ENCODE measurements at regions not wholly inside any gene's neighbourhood (a gene's known extent, or its start where the extent isn't known, plus 50 kb on each side); places are given as distances from the start of the nearest gene placed in this dataset.

DNA sequence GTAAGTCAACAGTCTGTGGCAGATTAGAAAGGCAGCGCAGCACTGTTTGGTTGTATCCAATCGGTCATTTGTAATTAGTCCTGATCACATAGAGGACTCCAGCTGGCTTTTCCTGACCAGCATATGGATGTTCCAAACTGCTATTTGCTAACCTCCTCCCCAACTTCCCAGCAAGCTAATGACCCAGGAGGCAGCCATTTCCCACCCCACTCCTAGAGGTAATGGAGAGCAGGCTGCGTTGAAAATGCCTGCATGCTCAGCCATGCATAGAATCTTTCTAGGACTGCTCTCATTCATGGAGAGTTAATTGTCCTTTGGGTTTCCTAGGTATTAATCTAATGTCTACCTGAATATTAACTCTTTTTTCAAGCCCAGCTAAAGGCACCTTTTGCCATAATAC is 850.6 kb upstream of the WWC1 start:
- DNase-seq (ENCODE audit: low read depth in 2 of 2, low spot score in 1 of 2), result no peak

DNA sequence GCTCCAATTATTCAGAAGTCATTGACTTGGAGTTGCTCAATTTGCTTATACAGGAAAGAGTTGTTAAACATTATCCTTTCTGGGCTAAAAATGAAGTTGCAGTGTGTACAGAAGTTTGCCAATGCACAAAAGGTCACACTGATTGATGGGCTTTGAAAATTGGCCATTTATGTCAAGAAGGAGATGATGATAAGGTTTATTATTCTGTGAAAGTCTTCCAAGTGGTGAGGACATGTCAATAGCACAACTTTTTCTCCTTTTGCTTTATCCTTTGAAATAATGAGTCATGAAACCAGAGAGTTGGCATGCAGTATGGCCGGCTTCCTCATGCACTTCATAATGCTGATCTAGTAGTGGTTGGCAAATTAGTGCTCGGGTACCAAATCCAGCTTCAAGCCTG is 848.5 kb upstream of the WWC1 start:
- no peak for DNase-seq (ENCODE audit: low read depth in 2 of 2, low spot score in 1 of 2)

DNA sequence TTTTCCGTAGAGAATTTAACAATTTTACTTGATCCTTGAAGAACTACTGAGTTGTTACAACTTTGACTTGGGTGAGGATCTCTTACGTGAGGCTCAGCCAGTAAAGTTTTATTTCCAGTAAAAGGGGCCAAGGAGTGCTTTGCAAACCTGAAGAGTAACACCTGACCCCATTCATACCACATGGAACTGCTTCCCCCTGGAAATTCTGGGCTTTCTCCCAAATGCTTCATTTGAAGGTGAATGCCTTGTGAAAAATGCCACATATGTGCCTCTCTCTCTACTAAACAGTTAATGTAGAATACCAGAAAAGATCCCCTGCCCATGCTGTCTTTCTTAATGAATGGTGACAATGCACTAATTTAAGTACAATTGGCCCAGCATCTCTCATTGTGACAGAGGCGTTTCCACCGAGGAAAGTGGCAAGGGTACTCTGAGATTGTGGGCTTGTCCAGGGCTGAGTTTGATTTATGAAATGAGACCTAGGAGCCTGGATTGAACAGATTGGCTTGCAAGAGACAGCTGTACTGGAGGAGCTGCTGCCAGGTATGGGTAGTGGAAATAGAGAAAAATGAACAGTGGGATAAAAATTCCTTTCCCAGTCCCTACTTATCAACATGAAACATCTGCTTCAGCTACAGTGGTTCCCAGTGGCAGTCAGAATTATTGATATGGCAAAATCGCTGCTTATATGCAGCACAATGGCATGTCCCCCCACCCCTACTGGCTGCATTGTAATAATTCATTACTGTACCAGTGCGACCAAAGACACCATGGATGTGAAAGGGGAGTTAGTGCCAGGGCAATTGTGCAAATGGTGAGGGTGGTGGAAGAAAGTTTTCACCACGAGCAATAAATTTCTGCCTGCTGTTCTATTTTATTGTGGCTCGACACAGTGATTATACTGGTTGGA is 843.7 kb upstream of the WWC1 start:
- no peak for DNase-seq (ENCODE audit: low read depth in 2 of 2, low spot score in 1 of 2)

DNA sequence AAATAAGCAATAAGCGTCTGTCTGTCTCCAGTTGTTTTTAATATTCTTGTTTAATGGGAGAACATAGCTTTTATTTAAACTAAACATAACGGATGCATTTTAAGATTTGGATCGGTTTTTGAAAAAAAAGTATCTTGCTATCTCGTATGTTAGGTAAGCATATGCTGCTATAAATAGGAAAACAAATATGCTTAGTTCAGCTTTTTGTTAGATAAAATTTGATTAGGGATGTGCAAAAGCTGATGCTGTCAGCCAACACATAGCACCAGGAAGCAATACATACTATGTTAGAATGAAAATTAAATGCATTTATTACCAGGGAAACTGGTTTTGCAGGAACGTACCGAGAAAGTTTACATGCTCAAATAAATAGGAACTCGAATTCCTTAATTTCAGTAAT is 843.1 kb upstream of the WWC1 start:
- DNase-seq (ENCODE audit: low read depth in 2 of 2, low spot score in 1 of 2), result no peak

DNA sequence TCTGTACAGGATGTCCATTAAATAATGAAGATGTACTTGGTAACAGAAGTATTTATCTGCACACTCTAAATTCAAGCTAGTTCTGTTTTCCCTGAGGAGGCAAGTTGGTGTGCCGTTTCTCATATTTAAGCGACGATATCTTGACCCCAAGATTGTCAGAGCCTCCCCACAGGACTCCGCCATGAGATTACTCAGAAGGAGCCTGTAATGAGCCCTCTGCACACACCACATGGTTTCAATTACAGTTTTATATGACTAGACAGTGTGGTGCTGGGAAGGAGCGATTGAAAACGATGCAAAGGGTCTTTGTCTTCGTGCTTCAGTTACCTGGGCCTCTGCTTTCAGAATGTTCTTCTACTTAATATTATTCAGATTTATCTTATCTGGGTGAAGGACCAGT is 840.4 kb upstream of the WWC1 start:
- DNase-seq (ENCODE audit: low read depth in 2 of 2, low spot score in 1 of 2), result no peak

DNA sequence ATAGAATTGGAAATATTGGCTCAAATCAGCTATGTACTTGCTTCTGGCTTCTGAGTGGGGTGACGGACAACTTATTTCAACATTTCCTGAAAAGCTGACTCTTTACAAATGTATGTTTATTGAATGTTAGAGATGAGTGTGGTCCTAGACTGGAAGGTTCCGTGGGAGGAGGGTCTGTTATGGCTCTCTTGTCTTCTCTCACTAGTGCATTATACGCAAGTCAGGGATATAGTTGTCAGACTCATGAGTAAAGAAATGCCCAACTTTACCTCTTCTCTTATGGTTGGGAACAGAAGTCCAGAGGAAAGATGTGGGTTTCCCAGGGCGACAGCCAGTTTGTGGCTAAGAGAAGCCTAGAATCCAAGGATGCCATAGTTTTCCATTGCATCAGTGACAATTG is 839.3 kb upstream of the WWC1 start:
- DNase-seq (ENCODE audit: low read depth in 2 of 2, low spot score in 1 of 2), result no peak

DNA sequence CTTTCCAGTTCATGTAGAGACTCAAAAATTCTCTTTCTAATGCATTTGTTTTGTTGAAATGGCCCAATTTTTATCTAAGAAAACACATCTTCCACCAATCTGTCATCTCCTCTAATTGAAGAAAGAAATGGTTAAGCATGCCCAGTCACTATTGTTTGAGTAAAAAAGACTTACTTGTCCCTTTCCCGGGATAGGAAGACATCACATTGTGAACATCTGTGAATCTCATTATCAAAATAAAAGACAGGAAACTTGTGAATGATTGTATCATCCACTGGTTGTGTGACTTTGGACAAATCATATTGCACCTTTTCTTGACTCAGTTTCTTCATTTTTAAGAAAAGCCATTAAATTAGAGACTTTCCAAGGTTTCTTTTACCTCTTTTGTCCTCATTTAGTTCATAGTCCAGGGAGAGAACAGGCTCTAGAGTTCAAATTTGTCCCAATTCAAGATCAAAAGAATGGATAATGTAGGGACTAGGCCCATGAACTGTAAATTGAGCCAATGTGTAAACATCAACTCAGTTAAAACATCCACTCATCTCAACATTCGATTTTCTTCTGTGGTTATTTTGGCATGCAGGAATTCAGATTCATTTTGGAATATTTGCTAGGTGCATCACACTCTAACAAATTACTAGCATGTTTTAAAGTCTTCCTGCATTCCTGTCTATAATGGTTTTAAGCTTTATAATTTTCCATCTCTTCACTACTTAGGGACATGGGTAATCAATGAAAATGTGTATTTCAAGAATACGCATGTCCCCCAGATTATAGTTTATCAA is 838.0 kb upstream of the WWC1 start:
- no peak for DNase-seq (ENCODE audit: low read depth in 2 of 2, low spot score in 1 of 2)

DNA sequence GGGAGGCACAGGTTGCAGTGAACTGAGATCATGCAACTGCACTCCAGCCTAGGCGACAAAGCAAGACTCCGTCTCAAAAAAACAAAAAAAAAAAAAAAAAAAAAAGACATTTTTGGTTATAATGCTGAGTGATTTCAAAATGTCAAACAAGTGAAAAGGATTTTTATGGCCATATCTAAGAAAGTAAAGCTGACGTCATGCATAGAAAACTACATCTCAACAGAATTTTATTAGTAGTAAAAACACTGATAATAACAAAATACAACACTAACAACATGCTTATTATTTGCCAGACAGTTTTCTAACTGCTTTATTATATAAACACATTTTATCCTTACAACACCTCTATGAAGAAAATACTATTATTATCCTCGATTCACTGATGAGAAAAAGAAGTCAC is 833.0 kb upstream of the WWC1 start:
- no peak for DNase-seq (ENCODE audit: low read depth in 2 of 2, low spot score in 1 of 2)

DNA sequence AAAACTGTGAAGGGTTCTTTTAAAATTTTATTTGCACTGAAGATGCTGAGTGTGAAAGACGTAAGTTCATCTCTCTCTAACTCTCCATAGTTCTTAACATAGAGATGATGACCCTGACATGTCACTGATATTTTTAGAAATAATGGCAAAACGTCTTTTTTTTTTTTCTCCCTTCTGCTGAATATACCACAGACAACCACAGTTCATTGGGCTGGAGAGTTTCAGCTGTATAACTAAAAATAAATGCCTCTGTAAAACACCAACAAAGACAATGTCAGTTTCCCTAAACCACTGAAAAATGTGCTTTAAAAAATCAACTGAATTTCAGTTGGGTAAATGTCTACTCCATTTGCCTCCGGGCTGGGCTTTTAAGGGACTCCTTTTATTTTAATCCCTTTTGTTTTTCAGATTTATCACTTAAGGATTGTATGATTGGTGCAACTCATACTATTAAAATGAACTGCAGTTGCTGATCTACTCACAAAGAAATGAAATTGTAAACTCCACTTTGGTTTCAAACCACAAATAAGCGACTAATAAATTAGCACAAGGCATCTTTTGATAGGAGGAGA is 830.9 kb upstream of the WWC1 start:
- DNase-seq (ENCODE audit: low read depth in 2 of 2, low spot score in 1 of 2), result no peak

DNA sequence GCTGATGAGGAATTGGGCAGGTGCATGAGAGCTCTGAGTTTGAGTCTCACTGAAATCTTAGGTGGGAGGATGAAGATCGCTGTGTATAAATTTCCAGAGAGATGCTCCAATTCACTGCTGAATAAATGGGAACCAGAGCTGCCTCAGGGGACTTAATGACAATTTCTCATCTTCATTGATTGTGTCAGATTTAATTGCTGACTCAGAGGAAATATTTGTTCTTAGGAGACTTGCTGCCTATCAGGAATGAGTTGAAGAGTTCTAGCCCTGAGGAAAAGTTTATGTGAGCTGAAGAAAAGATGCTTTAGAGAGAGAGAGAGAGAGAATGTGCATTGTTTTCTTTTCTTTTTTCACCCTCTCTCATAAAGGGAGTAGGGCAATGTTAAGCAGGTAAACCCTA is 827.5 kb upstream of the WWC1 start:
- DNase-seq (ENCODE audit: low read depth in 2 of 2, low spot score in 1 of 2), result no peak

DNA sequence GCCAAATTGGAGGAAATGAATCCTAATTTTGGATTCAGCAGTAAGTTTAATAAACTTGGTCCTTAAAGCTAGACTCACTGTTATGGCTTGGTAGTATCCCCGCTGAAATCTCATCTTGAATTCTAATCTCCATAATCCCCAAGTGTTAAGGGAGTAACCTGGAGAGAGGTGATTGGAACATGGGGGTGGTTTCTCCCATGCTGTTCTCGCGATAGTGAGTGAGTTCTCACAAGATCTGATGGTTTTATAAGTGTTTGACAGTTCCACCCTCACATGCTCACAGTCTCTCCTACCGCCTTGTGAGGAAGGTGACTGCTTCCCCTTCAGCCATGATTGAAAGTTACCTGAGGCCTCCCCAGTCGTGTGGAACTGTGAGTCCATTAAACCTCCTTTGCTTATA is 824.5 kb upstream of the WWC1 start:
- DNase-seq (ENCODE audit: low read depth in 2 of 2, low spot score in 1 of 2), result no peak

DNA sequence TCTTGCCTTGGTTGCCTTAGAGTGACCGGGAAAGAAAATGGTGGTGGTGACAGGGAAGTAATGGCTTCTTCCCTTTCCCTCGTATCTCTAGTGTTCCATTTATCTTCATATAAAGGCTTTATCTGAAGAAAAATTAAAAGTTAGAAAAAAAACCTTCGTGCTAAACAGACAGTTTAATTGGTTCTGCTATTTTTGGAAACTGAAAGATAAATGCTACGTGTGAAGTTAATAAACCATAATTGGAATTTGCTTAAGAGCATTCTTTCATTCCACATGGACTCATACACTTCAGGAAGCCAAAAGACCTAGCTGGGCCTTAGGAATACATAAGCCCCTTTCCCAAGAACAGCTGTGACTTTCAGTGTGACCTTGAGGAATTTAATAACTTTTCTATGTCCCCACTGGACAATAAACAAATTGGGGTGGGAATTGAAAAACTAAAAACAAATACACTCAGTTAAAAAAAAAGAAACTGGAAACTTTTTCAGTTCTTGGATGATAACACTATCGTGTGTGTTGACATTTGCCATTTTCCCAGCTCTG is 818.8 kb upstream of the WWC1 start:
- no peak for DNase-seq (ENCODE audit: low read depth in 2 of 2, low spot score in 1 of 2)

DNA sequence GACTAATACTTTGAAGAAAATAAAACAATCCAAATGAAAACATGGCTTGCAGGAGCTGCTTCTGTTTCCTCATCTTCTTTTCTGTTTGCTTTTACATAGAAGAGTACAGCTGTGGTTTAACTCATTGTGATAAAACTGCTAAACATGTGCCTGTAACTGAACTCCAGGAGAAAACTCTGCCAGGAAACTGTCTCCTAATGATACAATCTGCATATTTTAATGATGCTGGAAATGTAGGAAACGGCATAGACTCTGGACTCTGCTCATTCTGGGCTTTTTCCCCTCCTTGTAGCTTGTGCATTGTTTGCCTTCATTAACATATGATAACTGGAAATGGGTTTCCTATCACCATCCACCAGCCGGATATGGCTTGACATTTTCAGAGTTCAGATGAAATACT is 813.3 kb upstream of the WWC1 start:
- DNase-seq (ENCODE audit: low read depth in 2 of 2, low spot score in 1 of 2), result no peak

DNA sequence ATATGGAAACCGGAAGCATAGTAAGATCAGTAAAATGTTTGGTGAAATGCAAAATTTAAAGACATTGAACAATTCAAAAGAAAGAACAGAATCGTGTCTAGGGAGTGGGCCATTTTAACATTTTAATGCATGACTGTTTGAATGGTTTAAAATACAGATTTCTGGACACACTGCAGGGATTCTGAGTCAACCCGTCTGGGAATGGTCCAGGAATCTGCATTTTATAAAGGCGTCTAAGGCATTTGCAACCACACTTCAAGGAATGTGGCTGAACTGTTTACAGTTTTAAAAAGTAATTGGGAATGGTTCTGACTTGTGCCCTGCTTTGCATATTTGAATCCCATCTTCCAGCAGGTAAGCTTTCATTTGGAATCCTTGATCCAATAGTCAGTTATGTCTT is 811.7 kb upstream of the WWC1 start:
- DNase-seq (ENCODE audit: low read depth in 2 of 2, low spot score in 1 of 2), result no peak

DNA sequence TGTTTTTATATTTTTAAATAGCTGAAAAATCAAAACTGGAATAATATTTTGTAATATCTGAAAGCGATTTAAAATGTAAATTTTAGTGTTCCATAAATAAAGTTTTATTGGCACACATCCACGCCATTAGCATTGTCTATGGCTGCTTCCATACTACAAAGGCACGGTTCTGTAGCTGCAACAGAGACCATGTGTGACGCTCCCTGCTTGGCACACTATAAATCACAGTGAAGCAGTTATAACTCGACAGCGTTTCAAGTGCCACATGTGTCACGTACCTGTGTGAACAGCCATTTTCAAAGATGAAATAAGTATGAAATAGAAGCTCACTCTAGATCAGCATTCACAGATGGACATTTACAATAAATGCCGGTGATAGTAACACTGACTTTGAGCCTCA is 810.1 kb upstream of the WWC1 start:
- no peak for DNase-seq (ENCODE audit: low read depth in 2 of 2, low spot score in 1 of 2)

DNA sequence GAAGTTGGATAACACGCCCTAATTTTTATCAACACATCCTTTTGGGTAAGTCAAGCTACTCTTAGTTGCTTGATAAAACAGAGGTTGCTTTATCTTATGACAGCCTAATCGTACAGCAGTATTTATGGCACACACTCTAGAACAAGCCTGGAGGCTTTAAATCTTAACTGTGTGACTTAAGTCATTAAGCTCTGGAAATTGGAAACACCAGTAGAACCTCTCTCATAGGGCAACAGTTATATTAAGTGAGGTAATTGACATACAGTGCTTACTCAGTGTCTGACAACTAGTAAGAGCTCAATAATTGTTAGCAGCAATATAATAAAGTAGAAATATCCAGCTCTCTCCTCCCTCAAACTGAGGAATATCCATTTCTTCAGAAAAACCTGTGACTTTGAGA is 808.9 kb upstream of the WWC1 start:
- DNase-seq (ENCODE audit: low read depth in 2 of 2, low spot score in 1 of 2), result no peak

DNA sequence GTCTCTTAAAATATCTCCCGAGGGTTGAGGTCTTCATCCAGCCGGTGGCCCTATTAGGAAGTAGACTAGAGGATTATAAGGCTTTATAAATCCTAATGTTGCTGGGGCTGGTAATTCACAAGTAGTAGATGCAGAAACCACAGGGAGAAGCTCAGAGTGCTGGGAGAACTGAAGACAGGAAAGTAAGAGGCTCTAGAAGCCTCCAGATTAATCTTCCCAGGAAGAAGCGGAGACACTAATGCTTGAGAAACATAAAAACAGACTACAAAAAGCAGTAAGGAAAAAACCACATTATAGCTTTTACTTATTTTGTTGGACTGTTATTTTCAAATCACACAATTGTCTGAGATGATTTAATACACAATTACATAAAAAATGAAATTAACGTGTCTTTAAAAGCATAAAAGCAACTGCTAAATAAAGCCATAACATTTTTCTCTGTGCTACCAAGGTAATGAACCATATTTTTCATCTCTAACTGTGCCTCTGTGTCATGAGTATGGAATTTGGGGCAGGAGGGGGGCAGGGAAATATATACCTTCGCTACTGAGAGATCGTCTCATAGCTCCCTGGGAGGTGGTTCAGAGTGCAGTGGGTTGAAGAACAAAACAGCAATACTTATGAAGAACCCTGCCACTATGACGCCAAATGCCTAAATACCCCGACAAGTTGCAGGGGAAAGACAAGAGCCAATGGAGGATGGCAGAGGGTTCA is 806.2 kb upstream of the WWC1 start:
- no peak for DNase-seq (ENCODE audit: low read depth in 2 of 2, low spot score in 1 of 2)

DNA sequence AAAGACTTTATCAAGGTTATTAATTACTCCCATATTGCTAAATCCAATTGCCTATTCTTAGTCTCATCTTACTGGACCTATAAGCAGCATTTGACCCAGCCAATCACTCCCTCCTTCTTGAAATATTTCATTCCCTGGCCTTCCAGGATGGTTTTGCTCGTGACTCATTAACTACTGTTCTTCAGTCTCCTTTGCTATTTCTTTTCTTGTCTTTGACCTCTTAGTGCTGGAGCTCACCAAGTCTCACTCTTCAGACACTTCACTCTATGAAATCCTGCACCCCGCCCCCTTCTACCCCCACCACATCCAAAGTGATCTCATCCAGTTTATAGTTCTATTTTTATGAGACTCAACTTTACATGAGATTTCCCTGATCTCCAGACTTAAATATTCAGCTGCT is 803.1 kb upstream of the WWC1 start:
- DNase-seq (ENCODE audit: low read depth in 2 of 2, low spot score in 1 of 2), result no peak

DNA sequence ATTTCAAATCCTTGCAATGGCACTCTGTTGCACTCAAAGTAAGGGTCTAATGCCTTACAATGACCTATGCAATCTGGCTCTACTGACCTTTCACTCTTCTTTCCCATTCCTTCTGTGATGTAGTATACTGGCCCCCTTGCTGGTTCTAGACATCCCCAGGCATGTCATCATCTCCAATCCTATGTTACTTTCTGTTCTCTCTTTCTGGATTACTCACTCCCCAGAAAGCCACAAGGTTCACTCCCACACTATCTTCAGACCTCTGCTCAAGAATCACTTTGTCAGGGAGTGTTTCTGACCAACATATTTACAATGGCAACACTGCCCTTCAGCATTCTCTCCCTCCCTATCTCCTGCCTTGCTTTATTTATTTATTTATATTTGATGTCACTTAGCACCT is 802.2 kb upstream of the WWC1 start:
- no peak for DNase-seq (ENCODE audit: low read depth in 2 of 2, low spot score in 1 of 2)

DNA sequence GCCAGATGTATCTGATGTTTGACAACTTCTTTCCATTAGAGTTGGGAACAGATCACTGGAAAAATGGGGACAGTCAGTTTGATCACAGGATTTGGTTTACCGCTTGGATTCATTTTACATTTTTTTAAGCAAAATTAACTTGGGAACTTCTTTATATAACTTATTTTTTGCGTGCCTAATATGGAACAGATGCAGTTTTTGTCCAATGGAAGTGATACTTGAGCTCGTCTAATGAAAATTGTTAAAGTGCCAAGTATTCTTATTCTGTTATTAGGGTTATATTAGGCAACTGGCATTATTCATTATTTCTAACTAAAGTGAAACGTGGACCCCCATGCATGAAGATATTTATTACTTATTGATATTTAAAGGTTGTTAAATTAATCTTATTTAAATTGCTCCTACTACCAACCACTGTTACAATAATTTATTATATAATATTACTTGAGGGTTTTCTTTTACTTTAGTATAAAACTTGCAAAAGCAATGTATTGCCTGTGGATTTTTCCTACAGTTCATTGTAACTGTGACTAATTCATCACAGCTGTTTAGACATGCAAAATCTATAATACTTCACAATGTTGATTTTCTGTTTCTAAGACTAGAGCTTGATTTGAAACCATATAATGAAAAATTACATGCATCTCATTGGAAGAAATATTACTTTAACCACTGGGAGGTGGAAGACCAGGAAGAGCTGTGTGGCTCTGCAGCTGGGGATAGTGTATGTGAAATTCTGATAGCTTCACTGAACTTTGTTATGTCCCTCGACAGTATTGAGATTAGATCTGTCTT is 787.3 kb upstream of the WWC1 start:
- no peak for DNase-seq (ENCODE audit: low read depth in 2 of 2, low spot score in 1 of 2)

All from stimulated activated CD8-positive, alpha-beta memory T cell treated with anti-CD3 and anti-CD28 coated beads, Interleukin-4, amount 100 ng/mL, for 1 hour (primary cell).